ENCODE measurements at regions not wholly inside any gene's neighbourhood (a gene's known extent, or its start where the extent isn't known, plus 50 kb on each side); places are given as distances from the start of the nearest gene placed in this dataset.

GRCh38 chr9:108551030-108551841 lies 304.6 kb downstream of the ACTL7B start:
- DNase-seq (ENCODE audit: low read depth in 2 of 2): no peak

- no peak for DNase-seq (ENCODE audit: low read depth in 2 of 2)
Observed at GRCh38 chr9:108550106-108550505, 305.7 kb downstream of the ACTL7B start.

DNA sequence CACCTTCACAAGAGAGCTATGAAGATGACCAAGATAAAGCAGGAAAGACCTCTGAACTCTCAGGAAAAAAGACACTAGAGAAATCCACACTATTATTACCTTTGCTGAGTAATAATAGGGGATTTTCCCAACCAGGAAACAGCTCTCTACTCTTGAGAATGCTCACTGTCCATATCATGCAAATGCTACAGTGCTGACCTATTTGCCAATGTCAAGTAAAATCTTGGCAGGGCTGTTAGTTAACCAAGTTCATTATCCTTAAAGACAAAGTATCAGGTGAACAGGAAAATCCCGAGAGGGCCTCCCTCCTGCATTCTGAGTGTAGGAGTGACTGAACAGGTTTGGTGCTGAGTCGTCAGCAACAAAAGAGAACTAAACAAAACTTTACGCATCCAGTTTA lies 306.6 kb downstream of the ACTL7B start:
- DNase-seq (ENCODE audit: low read depth in 2 of 2): no peak

DNA sequence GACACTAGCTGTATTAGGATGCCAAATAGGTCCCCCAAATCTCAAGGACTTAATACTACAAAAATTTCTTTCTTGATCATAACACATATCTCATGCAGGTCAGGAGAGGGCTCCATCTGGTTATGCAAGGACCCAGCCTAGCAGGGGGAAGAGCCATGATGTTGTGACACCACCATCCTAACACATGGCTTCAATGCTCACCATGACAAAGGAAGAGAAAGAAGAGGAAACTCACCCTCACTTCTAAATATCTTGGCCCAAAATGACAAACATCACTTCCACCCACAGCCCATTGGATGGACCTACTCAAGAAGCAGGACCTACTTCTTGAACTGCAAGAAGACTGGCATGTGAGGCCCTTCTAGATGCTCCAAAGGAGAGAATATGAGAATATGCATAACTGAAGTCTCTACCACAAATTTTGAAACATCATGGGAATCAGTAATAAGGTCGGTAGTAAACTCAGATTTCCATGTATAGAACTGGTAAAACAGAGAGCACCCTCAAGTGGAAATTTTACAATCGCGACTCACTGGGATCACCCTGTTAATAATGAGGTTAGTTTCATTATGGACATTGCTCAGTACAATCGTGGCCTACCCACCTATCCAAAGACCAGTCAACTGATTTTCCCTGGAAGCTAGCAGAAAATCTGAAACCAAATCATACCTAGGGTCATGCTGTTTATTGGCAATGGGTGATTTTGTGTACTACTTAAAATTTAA lies 308.2 kb downstream of the ACTL7B start:
- no peak for DNase-seq (ENCODE audit: low read depth in 2 of 2)

- DNase-seq (ENCODE audit: low read depth in 2 of 2): no peak
Observed at GRCh38 chr9:108546215-108546614, 309.6 kb downstream of the ACTL7B start.

DNA sequence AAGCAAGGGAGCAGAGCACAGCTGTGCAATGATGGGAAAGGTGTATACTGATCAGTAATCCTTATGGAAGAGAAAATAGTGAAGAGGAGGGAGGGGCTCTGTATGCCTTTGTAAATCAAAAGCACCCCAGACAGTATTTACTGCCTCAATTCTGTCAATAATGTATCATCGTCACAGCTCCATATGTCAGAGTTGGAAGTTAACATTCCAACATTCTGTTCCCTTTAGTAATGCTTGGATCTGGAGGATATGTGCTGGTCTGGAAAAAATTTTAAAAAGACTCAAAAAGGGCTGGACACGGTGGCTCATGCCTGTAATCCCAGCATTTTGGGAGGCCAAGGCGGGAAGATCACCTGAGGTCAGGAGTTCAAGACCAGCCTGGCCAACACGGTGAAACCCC lies 310.4 kb downstream of the ACTL7B start:
- no peak for DNase-seq (ENCODE audit: low read depth in 2 of 2)

DNA sequence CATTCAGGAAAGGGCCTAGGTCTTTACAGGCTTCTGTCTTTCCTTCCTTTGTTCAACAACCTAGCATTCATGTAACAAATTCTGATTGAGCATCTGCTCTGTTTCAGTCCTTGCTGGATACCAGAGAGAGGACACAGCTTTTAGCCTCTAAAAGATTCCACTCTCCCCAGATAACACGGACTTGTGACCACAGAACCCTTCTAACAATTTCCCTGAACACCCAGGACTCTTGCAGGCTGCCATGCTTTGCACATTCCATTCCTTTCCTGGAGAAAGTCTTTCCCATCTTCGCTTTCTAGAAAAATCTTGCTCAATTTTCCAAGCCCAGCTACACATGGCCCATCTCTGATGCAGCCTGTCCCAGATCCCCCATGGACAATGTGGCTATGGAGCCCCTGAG lies 310.9 kb downstream of the ACTL7B start:
- DNase-seq (ENCODE audit: low read depth in 2 of 2): no peak

DNA sequence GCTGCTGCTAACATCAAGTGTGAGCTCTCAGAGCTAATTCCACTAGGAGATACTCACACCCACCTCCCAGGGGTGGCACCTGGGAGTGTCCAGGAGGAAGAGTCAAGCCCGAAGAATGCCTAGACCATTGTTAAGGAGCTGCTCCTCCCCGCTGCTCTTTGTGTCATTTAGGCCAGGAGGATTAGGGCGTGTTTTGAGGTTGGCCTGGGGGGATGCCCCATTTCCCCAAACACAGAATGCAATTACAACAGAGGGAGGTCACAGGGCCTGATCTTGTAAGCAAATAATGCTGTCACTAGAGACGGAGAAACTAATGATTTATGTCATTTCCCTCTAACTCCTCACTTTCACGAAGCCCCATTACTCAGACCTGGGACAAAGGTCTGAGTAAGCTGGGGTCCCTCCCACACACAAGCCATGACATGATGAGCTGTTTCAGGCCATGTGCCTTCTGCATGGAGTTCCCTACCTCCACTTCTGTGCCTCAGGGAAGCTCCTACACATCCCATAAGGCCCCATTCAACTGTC lies 312.5 kb downstream of the ACTL7B start:
- DNase-seq (ENCODE audit: low read depth in 2 of 2): no peak

GRCh38 chr9:108537756-108538155 lies 318.0 kb downstream of the ACTL7B start:
- no peak for DNase-seq (ENCODE audit: low read depth in 2 of 2)

- no peak for DNase-seq (ENCODE audit: low read depth in 2 of 2)
Observed at GRCh38 chr9:108536836-108537601, 318.8 kb downstream of the ACTL7B start.

GRCh38 chr9:108535526-108535925 lies 320.3 kb downstream of the ACTL7B start:
- DNase-seq (ENCODE audit: low read depth in 2 of 2): no peak

GRCh38 chr9:108534741-108535140 lies 321.0 kb downstream of the ACTL7B start:
- DNase-seq (ENCODE audit: low read depth in 2 of 2): no peak

DNA sequence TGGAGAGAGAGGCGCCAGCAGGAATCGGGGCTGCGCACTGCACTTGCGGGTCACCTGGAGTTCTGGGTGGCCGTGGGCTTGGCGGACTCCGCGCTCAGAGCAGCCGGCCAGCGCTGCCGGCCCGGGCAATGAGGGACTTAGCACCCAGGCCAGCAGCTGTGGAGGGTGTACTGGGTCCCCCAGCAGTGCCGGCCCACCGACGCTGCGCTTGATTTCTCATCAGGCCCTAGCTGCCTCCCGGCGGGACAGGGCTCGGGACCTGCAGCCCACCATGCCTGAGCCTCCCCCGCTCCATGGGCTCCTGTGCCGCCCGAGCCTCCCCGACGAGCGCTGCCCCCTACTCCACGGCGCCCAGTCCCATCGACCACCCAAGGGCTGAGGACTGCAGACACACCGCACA lies 325.6 kb downstream of the ACTL7B start:
- no peak for DNase-seq (ENCODE audit: low read depth in 2 of 2)

DNA sequence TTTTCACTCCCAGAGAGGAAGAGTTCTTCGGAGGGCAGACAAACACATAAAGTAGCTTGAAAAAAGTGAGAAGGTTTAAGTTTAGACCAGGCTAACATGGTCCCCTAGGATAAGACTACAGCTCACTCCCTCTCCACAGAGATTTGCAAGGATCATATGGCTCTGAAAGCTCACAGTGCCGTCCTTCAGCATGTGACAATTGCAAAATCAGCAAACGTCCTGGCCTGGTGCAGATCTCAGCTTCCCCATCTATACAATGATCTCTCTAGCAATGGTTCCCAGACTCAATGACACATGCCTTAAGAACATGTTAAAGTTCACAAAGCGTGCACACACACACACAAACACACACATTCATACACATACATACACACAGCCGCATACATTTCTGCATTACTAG lies 327.6 kb downstream of the ACTL7B start:
- no peak for DNase-seq (ENCODE audit: low read depth in 2 of 2)

DNA sequence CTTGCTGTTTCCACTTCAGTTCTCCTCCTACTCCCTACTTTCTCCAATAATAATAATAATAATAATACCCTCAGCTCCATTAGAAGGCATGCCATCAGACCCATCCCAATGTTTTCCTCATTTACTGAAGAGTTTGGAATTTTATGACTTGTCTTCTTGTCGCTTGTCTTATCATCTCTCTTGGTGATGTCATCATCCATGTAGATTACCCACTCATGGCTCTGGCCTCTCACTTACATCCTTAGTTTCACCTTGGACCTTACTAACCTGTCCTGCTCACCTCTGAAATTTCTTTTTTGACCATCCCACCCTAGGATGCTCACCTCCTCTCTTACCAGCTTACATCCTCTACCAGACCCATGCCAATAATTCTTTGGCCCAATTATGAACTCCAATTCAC lies 329.3 kb downstream of the ACTL7B start:
- DNase-seq (ENCODE audit: low read depth in 2 of 2): no peak

GRCh38 chr9:108525186-108525585 lies 330.6 kb downstream of the ACTL7B start:
- no peak for DNase-seq (ENCODE audit: low read depth in 2 of 2)

- no peak for DNase-seq (ENCODE audit: low read depth in 2 of 2)
Observed at GRCh38 chr9:108521063-108521590, 334.7 kb downstream of the ACTL7B start.

DNA sequence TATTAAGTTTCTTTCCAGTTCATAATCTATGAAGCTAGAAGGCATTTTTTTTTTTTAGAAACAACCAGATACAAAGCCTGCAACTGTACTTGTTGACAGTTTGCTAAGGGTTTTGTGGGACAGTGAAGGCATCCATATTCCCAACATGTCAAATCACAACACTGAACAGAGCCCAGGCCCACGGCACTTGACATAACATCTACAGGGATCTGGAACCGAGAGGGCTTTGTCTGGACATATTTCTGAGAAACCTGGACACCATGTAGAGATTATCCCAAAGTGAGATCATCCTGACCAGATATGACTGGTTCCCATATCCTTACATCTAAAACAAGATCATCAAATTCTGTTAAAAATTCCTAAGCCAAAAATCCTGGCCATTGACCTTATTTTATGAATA lies 336.3 kb downstream of the ACTL7B start:
- DNase-seq (ENCODE audit: low read depth in 2 of 2): no peak

DNA sequence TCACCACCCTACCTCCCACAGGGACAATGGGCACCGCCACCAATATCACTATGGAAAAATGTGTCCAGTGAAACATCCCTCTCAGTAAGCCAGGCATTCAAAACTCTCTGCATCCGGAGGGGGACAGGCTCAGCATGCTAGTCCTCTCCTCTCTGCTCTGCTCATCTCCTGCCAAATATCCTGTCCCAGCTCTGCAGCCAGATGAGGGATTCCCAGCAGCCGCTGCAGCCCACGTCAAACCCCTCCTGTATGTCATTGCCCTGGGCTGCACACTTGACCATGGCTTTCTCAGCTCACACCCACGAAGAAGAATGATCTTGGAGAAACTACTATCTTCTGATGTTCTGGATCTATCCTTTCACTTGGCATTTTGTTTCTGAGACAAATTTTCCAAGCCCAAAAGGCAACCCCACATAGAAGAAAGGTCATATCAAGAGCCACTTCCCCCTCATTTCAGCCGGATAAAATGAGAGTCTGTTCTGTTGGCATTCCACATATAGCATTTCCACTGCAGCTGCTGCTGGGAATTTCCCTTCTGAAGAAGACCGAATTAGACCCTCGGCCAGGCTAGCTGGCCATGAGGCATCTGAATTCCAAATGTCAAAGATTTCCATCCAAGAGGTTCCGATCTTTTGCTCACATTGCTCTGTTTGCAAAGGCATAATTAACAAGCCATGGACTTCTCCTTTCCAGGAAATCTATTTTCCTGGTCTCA lies 338.0 kb downstream of the ACTL7B start:
- DNase-seq (ENCODE audit: low read depth in 2 of 2): no peak

GRCh38 chr9:108516391-108516790 lies 339.4 kb downstream of the ACTL7B start:
- DNase-seq (ENCODE audit: low read depth in 2 of 2): no peak

- no peak for DNase-seq (ENCODE audit: low read depth in 2 of 2)
Observed at GRCh38 chr9:108515856-108516255, 339.9 kb downstream of the ACTL7B start.
